Kidney epithelial cell (primary cell): ENCODE measurements at regions not wholly inside any gene's neighbourhood (a gene's known extent, or its start where the extent isn't known, plus 50 kb on each side); places are given as distances from the start of the nearest gene placed in this dataset.

ENCODE experiments used
- DNase-seq: peaks from one replicate; pipeline ENCODE4 v3.0.0-alpha.2; 2010; ENCODE audit warnings: low read depth
- H3K27me3 ChIP-seq: 2 replicates; pipeline ENCODE4 v1.6.0; 2011; ENCODE audit warnings: low read length; ENCODE audit not compliant: control insufficient read depth, insufficient read depth
- H3K36me3 ChIP-seq: 2 replicates; pipeline ENCODE4 v1.5.1; 2011; ENCODE audit warnings: low read length; ENCODE audit not compliant: control insufficient read depth, insufficient read depth
- H3K4me3 ChIP-seq: 2 replicates; pipeline ENCODE4 v1.5.1; 2011; ENCODE audit warnings: low read depth, mild to moderate bottlenecking, control low read depth, low read length
- CTCF ChIP-seq: IDR thresholded peaks from 2 replicates; pipeline ENCODE4 v1.5.1; 2011; ENCODE audit warnings: mild to moderate bottlenecking, moderate library complexity, low read length, control low read depth, inconsistent platforms; ENCODE audit not compliant: insufficient read depth, poor library complexity, severe bottlenecking

DNA sequence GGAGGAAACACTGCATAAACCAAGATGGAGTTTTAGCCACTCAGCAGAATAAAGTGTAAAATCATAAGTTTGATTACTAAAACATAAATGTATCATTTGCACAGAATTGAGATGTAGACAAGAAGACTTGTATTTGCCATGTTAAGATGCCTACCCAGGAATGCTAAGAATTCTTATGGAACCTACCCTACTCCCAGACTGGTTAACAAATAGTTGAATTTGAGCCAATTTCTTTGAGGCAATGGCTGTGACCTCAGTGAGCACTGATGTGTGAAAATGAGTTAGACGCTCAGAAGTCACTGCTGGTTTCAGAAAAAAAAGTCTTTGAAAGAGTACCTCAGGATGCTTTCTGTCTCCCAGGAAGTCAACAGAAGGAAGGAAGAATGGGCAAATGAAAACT is 95.6 kb downstream of the ESM1 start:
- Histone ChIP-seq H3K4me3 (no peak overlapping the region), H3K27me3 (no peaks in the 10 kb centered on the region), H3K36me3 (no peaks in the 10 kb centered on the region)
- peak; percentile 94 for DNase-seq
- no peak for TF ChIP-seq CTCF

DNA sequence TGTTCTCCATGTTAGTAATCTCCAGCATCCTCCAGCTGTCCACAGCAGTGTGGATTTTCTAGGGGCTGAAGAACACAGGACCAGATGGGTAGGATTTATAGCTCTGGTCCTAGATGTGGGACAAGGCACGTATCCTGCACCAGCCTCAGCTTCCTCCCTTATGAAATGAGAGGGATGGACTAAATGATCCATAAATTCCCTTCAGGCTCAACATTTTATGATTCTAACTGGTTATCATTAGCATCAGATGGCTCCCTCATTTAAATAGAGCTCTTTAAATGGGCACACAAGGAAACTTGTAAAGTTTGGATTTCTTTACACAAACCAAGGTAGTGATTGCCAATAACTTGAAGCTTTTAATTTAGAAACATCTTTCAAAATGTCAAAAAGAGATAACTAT is 97.7 kb downstream of the ESM1 start:
- no peaks in the 10 kb centered on the region for H3K36me3 ChIP-seq
- no peaks in the 10 kb centered on the region for H3K27me3 ChIP-seq
- H3K4me3 ChIP-seq: no peak overlapping the region
- no peak for TF ChIP-seq CTCF
- DNase-seq: no peak

GRCh38 chr5:54886866-54887265 is 98.5 kb downstream of the ESM1 start:
- TF ChIP-seq CTCF: no peak
- H3K27me3 ChIP-seq: no peaks in the 10 kb centered on the region
- H3K36me3 ChIP-seq: no peaks in the 10 kb centered on the region
- no peak for DNase-seq
- no peak overlapping the region for H3K4me3 ChIP-seq

DNA sequence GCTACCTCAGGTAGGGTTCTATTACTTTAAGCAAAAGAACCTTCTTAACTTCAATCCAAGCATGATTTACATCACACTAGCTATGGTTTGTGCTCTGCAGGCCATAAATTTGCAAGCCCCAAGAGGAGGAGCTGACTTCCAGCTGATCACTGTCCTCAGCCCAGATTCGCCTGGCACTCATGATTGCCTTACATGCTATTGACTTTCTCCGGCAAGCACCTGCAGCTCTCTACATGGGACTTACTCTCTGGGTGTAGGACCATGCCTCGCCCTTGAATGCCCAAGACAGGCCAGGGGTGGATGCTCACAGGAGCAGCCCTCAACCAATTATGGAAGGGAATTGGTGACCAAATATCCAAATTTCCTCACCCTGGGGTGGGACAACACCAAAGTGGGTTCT is 99.8 kb downstream of the ESM1 start:
- Histone ChIP-seq H3K4me3 (no peak overlapping the region), H3K27me3 (no peaks in the 10 kb centered on the region), H3K36me3 (no peaks in the 10 kb centered on the region)
- DNase-seq: no peak
- no peak for TF ChIP-seq CTCF

DNA sequence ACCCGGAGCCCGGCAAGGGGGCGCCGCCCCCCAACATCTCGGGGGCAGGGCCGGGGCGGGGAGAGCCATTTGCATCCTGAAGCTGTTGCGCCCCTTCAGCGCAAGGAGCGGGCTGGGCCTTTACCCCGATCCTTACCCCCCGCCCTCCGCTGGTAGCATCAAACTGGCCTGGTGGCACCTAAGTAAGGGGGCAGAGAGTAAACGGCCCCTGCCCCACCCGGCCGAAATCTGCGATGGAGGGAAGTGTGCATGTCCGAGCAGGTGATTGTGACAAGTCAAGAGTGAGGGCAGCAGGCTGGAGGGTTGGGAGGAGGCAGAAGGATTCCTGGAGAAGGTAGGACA is 101.2 kb downstream of the ESM1 start:
- no peak for TF ChIP-seq CTCF
- Histone ChIP-seq H3K36me3 (no peaks in the 10 kb centered on the region), H3K4me3 (peak overlapping the region; percentile 44), H3K27me3 (no peaks in the 10 kb centered on the region)
- no peak for DNase-seq

GRCh38 chr5:54883374-54884194 is 101.8 kb downstream of the ESM1 start:
- TF ChIP-seq CTCF: no peak
- no peaks in the 10 kb centered on the region for H3K36me3 ChIP-seq
- no peaks in the 10 kb centered on the region for H3K27me3 ChIP-seq
- DNase-seq: no peak
- peak overlapping the region; percentile 44 for H3K4me3 ChIP-seq
